WI38 (cell line): ENCODE measurements at regions not wholly inside any gene's neighbourhood (a gene's known extent, or its start where the extent isn't known, plus 50 kb on each side); places are given as distances from the start of the nearest gene placed in this dataset.

Source experiments
- H3K4me3 ChIP-seq: 2 replicates; pipeline ENCODE4 v1.5.1; 2011; ENCODE audit warnings: low read depth, mild to moderate bottlenecking, control low read depth, low read length
- TF ChIP-seq, protein P1 (sequence below): IDR thresholded peaks from 2 replicates; pipeline ENCODE4 v1.5.1; 2012; ENCODE audit warnings: low read depth, mild to moderate bottlenecking, control low read depth, low read length

DNA sequence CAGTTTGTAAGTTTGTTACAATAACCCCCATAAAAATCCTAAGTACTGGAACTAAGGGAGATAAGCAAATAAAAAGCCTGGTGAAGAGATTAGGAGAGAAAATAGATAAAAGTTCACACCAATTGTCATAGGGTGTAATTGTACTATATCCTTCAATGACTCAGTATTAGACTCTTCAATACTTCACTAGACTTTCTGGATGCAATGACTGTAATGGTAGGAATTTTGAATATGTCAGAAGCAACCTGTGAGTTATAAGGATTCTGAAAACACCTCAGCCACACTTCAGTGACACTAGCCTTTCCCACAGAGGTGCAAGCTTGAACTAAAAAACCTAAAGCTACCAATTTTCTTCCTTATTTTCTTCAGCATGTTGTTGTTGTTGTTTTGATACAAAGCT, 147.9 kb downstream of the PTGER3 start:
- TF ChIP-seq, protein P1, sequence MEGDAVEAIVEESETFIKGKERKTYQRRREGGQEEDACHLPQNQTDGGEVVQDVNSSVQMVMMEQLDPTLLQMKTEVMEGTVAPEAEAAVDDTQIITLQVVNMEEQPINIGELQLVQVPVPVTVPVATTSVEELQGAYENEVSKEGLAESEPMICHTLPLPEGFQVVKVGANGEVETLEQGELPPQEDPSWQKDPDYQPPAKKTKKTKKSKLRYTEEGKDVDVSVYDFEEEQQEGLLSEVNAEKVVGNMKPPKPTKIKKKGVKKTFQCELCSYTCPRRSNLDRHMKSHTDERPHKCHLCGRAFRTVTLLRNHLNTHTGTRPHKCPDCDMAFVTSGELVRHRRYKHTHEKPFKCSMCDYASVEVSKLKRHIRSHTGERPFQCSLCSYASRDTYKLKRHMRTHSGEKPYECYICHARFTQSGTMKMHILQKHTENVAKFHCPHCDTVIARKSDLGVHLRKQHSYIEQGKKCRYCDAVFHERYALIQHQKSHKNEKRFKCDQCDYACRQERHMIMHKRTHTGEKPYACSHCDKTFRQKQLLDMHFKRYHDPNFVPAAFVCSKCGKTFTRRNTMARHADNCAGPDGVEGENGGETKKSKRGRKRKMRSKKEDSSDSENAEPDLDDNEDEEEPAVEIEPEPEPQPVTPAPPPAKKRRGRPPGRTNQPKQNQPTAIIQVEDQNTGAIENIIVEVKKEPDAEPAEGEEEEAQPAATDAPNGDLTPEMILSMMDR, result no peak
- no peak overlapping the region for H3K4me3 ChIP-seq

DNA sequence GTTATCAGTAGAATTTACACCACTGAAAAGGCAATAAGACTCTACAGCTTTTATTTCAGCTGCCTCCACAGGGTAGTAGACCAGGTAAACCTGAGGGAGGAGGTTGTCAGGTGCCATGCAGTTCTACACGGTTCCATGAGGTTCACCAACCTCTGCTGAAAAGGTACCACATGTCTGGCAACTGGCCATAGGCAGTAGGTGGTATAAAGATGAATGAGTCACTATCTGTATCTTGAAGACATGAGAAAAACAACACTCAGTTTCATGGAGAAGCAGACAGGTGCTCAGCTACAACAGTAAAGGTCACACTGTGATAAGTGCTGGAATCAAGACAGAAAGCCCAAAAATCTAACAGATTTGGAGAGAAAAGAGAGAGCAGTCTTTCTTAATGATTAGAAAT, 145.4 kb downstream of the PTGER3 start:
- H3K4me3 ChIP-seq, result no peak overlapping the region

DNA sequence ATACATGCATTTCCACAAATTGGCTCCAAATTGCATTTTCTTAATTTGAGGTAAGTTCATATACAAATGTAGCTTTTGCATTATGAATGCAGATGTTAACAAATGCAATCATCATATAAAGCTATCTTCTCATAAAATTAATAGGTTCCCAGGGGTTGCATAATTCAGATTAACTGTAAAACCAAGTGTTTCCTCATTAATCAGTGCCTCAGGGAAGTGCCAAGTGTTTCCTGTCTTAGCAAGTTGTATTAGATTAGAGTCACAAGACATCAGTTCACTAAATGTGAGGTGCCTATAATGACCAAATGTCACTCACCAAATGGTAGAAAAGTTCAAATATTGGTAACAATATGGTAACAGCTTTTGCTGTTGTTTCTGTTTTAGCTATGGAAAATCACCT, 140.8 kb downstream of the PTGER3 start:
- TF ChIP-seq, protein P1, result no peak
- no peak overlapping the region for H3K4me3 ChIP-seq

More for the DNA sequence above, 145.4 kb downstream of the PTGER3 start:
- TF ChIP-seq, protein P1, result no peak

DNA sequence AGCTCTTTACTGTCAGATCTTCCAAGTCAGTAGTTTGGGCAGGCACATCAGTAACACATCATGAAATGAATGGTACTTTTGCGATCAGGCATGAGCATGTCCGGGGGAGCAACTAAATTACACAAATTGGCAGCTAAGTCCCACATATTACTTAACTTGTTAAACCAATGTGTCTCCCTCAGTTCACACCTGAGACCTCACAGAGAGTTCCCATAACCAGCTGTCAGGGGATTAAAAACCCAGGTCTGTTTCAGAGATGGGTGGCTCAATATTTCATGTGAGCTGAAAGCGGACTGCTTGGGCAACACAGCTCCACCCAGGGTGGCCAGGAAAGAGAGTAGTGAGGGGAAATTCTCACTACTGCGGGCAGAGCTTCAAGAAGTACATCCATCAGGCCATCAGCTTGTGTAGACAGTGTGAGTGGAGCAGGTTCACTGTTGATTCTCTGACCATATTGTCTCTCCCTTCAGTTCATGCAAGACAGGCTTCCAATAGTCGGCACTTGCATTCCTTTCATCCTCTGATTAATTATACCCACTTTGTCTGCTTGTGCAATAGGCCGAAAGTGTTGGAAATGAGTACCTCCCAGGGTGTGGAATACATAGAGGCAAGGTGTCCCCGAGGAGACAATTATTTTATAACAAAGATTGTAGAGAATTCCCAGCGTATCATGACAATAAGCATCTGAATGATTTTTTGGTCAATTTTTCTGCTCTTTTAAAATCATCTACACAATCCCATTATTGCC, 139.9 kb downstream of the PTGER3 start:
- TF ChIP-seq, protein P1, result no peak
- no peak overlapping the region for H3K4me3 ChIP-seq

DNA sequence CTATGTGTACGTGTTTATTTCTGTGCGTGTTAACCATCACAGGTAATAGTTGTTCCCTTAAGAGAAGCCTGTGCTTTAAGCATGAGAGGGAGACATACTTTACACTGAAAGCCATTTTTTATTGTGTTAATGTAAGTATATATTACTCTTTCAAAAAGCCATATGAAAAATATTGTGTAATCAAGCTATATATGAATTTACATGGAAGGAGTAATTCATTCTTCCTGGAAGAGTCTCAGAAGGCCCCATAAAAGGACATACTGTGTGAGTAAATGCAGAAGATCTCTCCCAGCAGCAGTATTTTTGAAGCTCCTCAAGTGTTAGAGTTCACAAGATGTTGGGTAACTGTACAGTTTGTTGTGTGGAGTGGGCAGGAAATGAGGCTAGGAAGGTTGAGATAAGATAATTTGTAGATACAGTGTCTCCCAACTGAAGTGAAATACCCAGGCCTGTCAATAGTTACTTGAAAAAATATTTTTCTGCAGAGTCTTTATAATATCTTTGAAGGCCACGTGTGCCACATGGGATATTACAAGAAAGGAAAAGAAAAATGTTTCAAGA, 138.3 kb downstream of the PTGER3 start:
- TF ChIP-seq, protein P1, result no peak

DNA sequence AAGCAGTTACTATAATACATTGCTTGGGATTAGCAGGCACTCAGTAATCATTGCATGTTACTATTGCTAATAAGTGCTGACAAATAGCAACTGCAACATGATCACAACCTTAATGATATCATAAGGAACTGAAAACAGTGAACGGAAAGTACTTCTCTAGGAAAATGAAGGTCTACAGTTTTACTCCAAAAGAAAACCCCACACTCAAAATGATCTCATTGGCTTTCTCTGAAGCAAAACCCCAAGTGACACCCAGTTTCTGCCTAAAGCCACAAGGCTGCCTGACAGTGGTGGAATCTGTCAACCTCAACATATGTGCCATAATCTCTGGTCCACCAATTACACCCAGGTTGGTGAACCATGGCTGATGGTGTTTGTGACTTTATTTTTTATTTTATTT, 137.6 kb downstream of the PTGER3 start:
- H3K4me3 ChIP-seq, result no peak overlapping the region
- TF ChIP-seq, protein P1, result no peak

More for the DNA sequence above, 138.3 kb downstream of the PTGER3 start:
- H3K4me3 ChIP-seq, result no peak overlapping the region

DNA sequence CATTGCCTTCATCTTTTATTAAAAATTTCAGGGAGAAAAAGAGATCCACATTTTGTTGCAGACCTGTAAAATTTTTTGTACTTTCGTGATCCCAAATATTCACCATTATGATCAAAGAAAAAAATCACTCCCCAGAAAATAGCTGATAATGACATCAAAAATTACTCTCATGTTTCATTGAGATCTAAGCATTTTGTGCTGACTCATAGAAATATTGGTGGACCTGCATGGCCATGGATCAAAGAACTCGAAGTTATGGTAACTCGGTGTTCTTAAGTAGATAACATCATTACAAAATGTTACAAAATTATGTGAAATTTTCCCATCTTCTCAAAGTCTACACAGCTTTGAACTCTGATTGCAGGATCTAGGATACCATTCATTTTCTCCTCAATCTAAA, 135.8 kb downstream of the PTGER3 start:
- no peak overlapping the region for H3K4me3 ChIP-seq
- TF ChIP-seq, protein P1, result no peak
